OCI-LY3 (cell line): ENCODE measurements at regions not wholly inside any gene's neighbourhood (a gene's known extent, or its start where the extent isn't known, plus 50 kb on each side); places are given as distances from the start of the nearest gene placed in this dataset.
A peak's percentile ranks its signal among the peaks of the same experiment; 100 is the strongest.

ENCODE experiments used
- H2AFZ ChIP-seq: fragments of 200-600, 300-600 bp; shearing (Covaris generic); 2 replicates; pipeline ENCODE4 v1.6.0; 2014; ENCODE audit warnings: antibody characterized with exemption, low read depth, low read length
- H3K27ac ChIP-seq: fragments of 200-600, 300-600 bp; sonication (generic); 2 replicates; pipeline ENCODE4 v1.5.1; 2014; ENCODE audit warnings: mild to moderate bottlenecking, low read length, moderate library complexity, mixed read lengths
- H3K27me3 ChIP-seq: fragments of 200-600, 300-600 bp; sonication (generic); 2 replicates; pipeline ENCODE4 v1.6.1; 2014; ENCODE audit warnings: low read depth, low read length, mixed read lengths
- H3K36me3 ChIP-seq: fragments of 200-600, 300-600 bp; sonication (generic); replicated peaks from 2 replicates; pipeline ENCODE3; 2014; ENCODE audit warnings: low read depth, low read length, mixed read lengths
- H3K4me1 ChIP-seq: fragments of 300-600, 200-600 bp; sonication (generic); 2 replicates; pipeline ENCODE4 v1.6.1; 2014; ENCODE audit warnings: low read length, mixed read lengths
- H3K4me2 ChIP-seq: fragments of 200-600, 300-600 bp; sonication (generic); 2 replicates; pipeline ENCODE4 v1.6.1; 2014; ENCODE audit warnings: low read length, mixed read lengths
- H3K4me3 ChIP-seq: fragments of 300-600, 200-600 bp; sonication (generic); 2 replicates; pipeline ENCODE4 v1.5.1; 2014; ENCODE audit warnings: antibody characterized with exemption, mild to moderate bottlenecking, low read length, moderate library complexity
- H3K79me2 ChIP-seq: fragments of 300-600, 200-600 bp; shearing (Covaris generic); 2 replicates; pipeline ENCODE4 v1.6.1; 2014; ENCODE audit warnings: mild to moderate bottlenecking, low read length, mixed read lengths
- H3K9ac ChIP-seq: fragments of 300-600, 200-600 bp; shearing (Covaris generic); 2 replicates; pipeline ENCODE4 v1.6.0; 2014; ENCODE audit warnings: mild to moderate bottlenecking, low read length, moderate library complexity
- H3K9me3 ChIP-seq: fragments of 200-600, 300-600 bp; shearing (Covaris generic); 2 replicates; pipeline ENCODE4 v1.6.1; 2014; ENCODE audit warnings: low read length, mixed read lengths; ENCODE audit not compliant: insufficient read depth
- H4K20me1 ChIP-seq: fragments of 200-600, 300-600 bp; sonication (generic); 2 replicates; pipeline ENCODE4 v1.6.1; 2016; ENCODE audit warnings: low read length, mixed read lengths; ENCODE audit not compliant: insufficient read depth
- EZH2phosphoT487 ChIP-seq: fragments of 200-600 bp; shearing (Covaris generic); IDR thresholded peaks from 2 replicates; pipeline ENCODE4 v1.6.1; 2018; ENCODE audit warnings: antibody characterized with exemption, mixed run types, low read depth
- TF ChIP-seq, protein P1 (sequence below): fragments of 200-600, 300-600 bp; sonication (generic); IDR thresholded peaks from 2 replicates; pipeline ENCODE4 v1.5.1; 2014; ENCODE audit warnings: antibody characterized with exemption, low read length, low read depth

DNA sequence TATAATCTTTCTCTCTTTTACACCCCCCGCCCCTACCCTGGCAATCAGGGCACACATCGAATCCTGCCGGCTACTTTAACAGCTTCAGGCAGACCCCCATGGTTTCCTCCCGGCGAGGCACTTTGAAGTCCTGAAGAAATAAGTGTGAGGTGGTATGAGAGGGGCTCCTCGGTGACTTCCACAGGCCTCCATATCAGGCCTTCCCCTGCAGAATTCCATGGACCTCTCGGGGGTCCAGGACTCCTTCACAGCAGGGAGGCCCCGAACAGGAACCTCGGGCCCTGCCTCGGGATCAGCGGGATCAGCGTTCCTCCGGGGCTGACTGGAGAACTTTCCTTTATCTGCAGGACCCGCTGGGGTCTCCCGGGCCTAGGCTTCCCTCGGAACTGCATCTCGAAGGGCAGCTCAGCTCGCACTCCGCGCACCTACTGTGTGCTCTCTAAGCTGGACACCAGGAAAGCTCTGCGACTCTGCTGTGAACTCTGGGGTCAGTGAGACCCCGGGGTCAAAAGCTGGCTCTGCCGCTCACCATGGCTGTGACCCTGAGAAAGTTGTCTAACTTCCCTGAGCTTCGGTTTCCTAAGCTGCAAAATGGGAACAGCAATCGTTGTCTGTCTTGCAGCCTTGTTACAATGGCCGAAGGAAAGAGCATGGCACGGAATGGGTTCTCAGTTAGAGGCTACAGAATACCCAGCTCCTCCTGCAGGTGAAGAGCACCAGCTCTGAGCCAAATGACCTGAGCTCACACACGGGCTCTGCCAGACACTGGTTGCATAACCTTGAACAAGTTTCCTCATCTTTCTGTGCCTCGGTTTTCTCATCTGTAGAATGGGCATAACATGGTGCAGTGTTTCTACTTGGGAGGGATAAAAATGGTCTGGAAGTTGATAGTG is 97.4 kb upstream of the ID2 start:
- Histone ChIP-seq H3K36me3 (no peaks in the 10 kb centered on the region), H2AFZ (no peak overlapping the region; the same call in 1 of the 2 replicates), H3K4me3 (peak overlapping the region; percentile 75), H3K4me1 (peaks cover 69% of the 10 kb centered on the region), H3K27me3 (no peaks in the 10 kb centered on the region), H3K9ac (peak overlapping the region; percentile 67), H4K20me1 (no peaks in the 10 kb centered on the region), H3K27ac (peak overlapping the region; percentile 70), H3K79me2 (0 out of 2 replicates have a peak, but pooled peaks cover 2% of the 10 kb centered on the region), H3K4me2 (peak overlapping the region; percentile 85), H3K9me3 (no peaks in the 10 kb centered on the region)
- no peak for TF ChIP-seq EZH2phosphoT487
- TF ChIP-seq, protein P1, sequence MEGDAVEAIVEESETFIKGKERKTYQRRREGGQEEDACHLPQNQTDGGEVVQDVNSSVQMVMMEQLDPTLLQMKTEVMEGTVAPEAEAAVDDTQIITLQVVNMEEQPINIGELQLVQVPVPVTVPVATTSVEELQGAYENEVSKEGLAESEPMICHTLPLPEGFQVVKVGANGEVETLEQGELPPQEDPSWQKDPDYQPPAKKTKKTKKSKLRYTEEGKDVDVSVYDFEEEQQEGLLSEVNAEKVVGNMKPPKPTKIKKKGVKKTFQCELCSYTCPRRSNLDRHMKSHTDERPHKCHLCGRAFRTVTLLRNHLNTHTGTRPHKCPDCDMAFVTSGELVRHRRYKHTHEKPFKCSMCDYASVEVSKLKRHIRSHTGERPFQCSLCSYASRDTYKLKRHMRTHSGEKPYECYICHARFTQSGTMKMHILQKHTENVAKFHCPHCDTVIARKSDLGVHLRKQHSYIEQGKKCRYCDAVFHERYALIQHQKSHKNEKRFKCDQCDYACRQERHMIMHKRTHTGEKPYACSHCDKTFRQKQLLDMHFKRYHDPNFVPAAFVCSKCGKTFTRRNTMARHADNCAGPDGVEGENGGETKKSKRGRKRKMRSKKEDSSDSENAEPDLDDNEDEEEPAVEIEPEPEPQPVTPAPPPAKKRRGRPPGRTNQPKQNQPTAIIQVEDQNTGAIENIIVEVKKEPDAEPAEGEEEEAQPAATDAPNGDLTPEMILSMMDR: no peak

DNA sequence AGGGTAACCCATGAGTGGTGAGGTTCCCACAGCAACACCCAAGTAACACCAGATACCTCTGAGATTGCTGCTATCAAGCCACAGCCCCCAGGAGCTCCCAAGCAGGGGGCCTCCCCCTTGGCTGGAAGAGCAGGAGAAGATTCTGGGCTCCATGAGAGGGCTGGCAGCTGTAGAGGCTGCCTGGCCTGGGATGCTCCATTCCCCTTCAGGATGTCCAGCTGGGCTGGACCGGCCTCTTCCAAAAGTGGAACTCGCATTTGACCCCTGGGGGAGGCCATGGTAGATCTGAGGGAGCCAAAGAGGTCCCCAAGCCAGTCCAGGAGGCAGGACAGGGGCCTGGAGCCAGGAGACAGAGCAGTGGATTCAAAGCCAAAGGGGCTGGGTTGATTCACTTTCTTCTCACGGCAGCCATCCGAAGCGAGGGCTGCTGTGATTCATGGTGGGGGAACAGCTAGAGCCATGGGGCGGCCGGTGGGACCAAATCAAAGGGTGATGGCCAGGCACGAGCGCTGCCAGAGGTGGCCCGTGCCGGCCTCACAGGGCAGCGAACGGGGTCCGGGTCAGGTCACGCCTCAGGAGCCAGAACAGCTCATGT is 95.3 kb upstream of the ID2 start:
- no peaks in the 10 kb centered on the region for H3K36me3 ChIP-seq
- H3K4me1 ChIP-seq: peaks cover 50% of the 10 kb centered on the region

DNA sequence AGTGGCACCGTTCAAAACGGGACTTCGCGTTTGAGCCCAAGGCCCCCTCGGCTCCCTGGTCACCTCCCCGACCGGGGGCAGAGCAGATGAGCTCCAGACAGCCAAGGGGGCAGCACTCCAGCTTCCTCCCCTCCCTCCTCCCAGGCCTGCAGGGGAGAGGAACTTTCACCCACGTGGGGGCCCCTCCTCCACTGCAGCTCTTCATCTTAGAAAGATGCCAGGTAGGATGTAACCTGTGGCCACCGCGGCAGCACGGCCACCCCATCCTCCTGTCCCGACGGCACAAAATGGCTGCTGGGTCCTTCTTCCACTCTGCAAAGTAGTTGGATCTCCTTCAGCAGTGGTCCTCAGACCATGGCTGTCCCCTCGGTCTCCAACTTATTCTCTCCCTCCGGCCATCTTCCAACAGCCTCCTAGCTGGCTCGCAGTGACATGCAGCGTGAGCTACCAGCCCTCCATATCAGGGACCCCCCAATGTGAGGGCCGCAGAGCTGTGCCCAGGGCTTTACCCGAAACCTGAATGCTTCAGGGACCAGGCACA is 94.5 kb upstream of the ID2 start:
- peaks cover 11% of the 10 kb centered on the region for H3K27me3 ChIP-seq
- H3K27ac ChIP-seq: no peak overlapping the region
- no peaks in the 10 kb centered on the region for H3K9me3 ChIP-seq
- H3K9ac ChIP-seq: no peak overlapping the region
- no peaks in the 10 kb centered on the region for H4K20me1 ChIP-seq
- H3K4me2 ChIP-seq: no peak overlapping the region
- H3K4me1 ChIP-seq: peaks cover 42% of the 10 kb centered on the region
- 0 out of 2 replicates have a peak, but pooled peaks cover 2% of the 10 kb centered on the region for H3K79me2 ChIP-seq
- H2AFZ ChIP-seq: no peak overlapping the region
- TF ChIP-seq, protein P1: no peak
- TF ChIP-seq EZH2phosphoT487: no peak
- H3K4me3 ChIP-seq: no peak overlapping the region
- H3K36me3 ChIP-seq: no peaks in the 10 kb centered on the region

More for the DNA sequence above, 95.3 kb upstream of the ID2 start:
- no peak for TF ChIP-seq EZH2phosphoT487
- TF ChIP-seq, protein P1: no peak
- Histone ChIP-seq H2AFZ (no peak overlapping the region), H3K4me3 (no peak overlapping the region), H3K79me2 (0 out of 2 replicates have a peak, but pooled peaks cover 2% of the 10 kb centered on the region), H3K27me3 (peaks cover 4% of the 10 kb centered on the region), H3K9ac (no peak overlapping the region), H3K27ac (no peak overlapping the region), H4K20me1 (no peaks in the 10 kb centered on the region), H3K9me3 (no peaks in the 10 kb centered on the region), H3K4me2 (peak overlapping the region; percentile 92)
